Ovary (tissue), 3 donors: ENCODE measurements at regions not wholly inside any gene's neighbourhood (a gene's known extent, or its start where the extent isn't known, plus 50 kb on each side); places are given as distances from the start of the nearest gene placed in this dataset.

Source experiments
- CTCF ChIP-seq, 3 donors: fragments of 450-650 bp in 2 of 3; fragments of 200-600 bp in 1 of 3; IDR thresholded peaks; one replicate each; pipeline versions ENCODE4 v1.5.1 to v1.8.0; 2016 to 2022; ENCODE audit warnings: antibody characterized with exemption in 3 of 3, mild to moderate bottlenecking in 1 of 3
- EP300 ChIP-seq: sonication (generic); formaldehyde crosslinking; IDR thresholded peaks from one replicate; pipeline ENCODE4 v1.6.1; 2017; ENCODE audit warnings: antibody characterized with exemption
- POLR2A ChIP-seq: fragments of 450-650 bp; IDR thresholded peaks from one replicate; pipeline ENCODE4 v1.6.1; 2017; ENCODE audit warnings: antibody characterized with exemption, mild to moderate bottlenecking, moderate library complexity
- donor health status: DM: no; HTN: no; CAD: no.

- TF ChIP-seq EP300 (no peak), CTCF (IDR thresholded peaks at IDR 0.05) (no peak), POLR2A (no peak)
These were observed 1147.8 kb downstream of the FSCB start for GRCh38 chr14:43359317-43359716.
